NCI-H460 (cell line): ENCODE measurements at regions not wholly inside any gene's neighbourhood (a gene's known extent, or its start where the extent isn't known, plus 50 kb on each side); places are given as distances from the start of the nearest gene placed in this dataset.

Source experiments
- DNase-seq: peaks from one replicate; pipeline ENCODE4 v3.0.0-alpha.2; 2016; ENCODE audit warnings: low read depth; ENCODE audit errors: extremely low read depth

GRCh38 chr17:5693821-5694220 lies 109.5 kb upstream of the NLRP1 start:
- no peak for DNase-seq

GRCh38 chr17:5694551-5694950 lies 110.2 kb upstream of the NLRP1 start:
- no peak for DNase-seq

GRCh38 chr17:5695480-5695879 lies 111.2 kb upstream of the NLRP1 start:
- no peak for DNase-seq

GRCh38 chr17:5698959-5699358 lies 114.7 kb upstream of the NLRP1 start:
- DNase-seq = no peak

- no peak for DNase-seq
Observed at GRCh38 chr17:5699814-5700213, 115.5 kb upstream of the NLRP1 start.

GRCh38 chr17:5700745-5701144 lies 116.4 kb upstream of the NLRP1 start:
- DNase-seq = no peak

GRCh38 chr17:5701381-5701780 lies 117.1 kb upstream of the NLRP1 start:
- DNase-seq = no peak

GRCh38 chr17:5702951-5703510 lies 118.7 kb upstream of the NLRP1 start:
- no peak for DNase-seq

GRCh38 chr17:5703736-5704135 lies 119.4 kb upstream of the NLRP1 start:
- DNase-seq = no peak

- DNase-seq = no peak
Observed at GRCh38 chr17:5705081-5705875, 121.0 kb upstream of the NLRP1 start.

- DNase-seq = no peak
Observed at GRCh38 chr17:5705876-5706576, 121.7 kb upstream of the NLRP1 start.

GRCh38 chr17:5706577-5707210 lies 122.4 kb upstream of the NLRP1 start:
- DNase-seq = peak; percentile 5

- DNase-seq = no peak
Observed at GRCh38 chr17:5707482-5707881, 123.2 kb upstream of the NLRP1 start.

- DNase-seq = no peak
Observed at GRCh38 chr17:5708344-5708743, 124.0 kb upstream of the NLRP1 start.

- DNase-seq = no peak
Observed at GRCh38 chr17:5711344-5711743, 127.0 kb upstream of the NLRP1 start.

- no peak for DNase-seq
Observed at GRCh38 chr17:5714993-5715392, 130.7 kb upstream of the NLRP1 start.

- no peak for DNase-seq
Observed at GRCh38 chr17:5715478-5715877, 131.2 kb upstream of the NLRP1 start.

GRCh38 chr17:5718726-5719125 lies 134.4 kb upstream of the NLRP1 start:
- no peak for DNase-seq

- no peak for DNase-seq
Observed at GRCh38 chr17:5719976-5720375, 135.7 kb upstream of the NLRP1 start.

- DNase-seq = no peak
Observed at GRCh38 chr17:5730373-5730772, 146.1 kb upstream of the NLRP1 start.

- DNase-seq = no peak
Observed at GRCh38 chr17:5740937-5741336, 156.6 kb upstream of the NLRP1 start.
